ENCODE measurements at regions not wholly inside any gene's neighbourhood (a gene's known extent, or its start where the extent isn't known, plus 50 kb on each side); places are given as distances from the start of the nearest gene placed in this dataset.

DNA sequence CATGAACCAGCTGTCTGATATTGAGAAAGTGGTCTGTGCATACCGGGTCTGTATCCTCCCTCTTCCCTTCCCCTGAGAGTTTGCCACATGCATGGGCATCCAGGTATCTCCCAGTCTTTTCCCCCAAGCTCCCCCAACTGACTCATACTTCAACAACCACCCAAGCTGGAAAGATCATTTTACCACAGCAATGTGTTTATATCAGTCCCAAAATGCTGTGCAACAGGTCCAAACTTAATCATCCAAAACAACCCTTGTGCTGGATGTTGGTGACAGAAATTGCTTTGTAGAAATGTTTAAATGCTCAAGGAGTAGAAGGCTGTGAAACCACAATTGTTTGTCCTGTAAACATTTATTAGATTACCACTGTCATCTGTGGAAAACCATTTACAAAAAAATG lies 286.8 kb upstream of the KLF3 start:
- no peak overlapping the region for H3K4me3 ChIP-seq
- H3K36me3 ChIP-seq: no peaks in the 10 kb centered on the region
- intact Hi-C loops (cut with DNase I; ENCODE audit: low total_unique reads): no loop called here
- peaks cover 0 to 6% (median 0%) of the 10 kb centered on the region in 8 donors for H3K9me3 ChIP-seq
- 79 to 100% (median 100%) methylated on average over 1 of the region's 1 CpG for WGBS, 5 donors
- no peak for DNase-seq
- peaks cover 0 to 2% (median 0%) of the 10 kb centered on the region in 6 donors for H3K4me1 ChIP-seq
- TF ChIP-seq POLR2A (IDR thresholded peaks at IDR 0.05): no peak
- TF ChIP-seq POLR2AphosphoS5 (IDR thresholded peaks at IDR 0.05): no peak
- TF ChIP-seq, protein P1, sequence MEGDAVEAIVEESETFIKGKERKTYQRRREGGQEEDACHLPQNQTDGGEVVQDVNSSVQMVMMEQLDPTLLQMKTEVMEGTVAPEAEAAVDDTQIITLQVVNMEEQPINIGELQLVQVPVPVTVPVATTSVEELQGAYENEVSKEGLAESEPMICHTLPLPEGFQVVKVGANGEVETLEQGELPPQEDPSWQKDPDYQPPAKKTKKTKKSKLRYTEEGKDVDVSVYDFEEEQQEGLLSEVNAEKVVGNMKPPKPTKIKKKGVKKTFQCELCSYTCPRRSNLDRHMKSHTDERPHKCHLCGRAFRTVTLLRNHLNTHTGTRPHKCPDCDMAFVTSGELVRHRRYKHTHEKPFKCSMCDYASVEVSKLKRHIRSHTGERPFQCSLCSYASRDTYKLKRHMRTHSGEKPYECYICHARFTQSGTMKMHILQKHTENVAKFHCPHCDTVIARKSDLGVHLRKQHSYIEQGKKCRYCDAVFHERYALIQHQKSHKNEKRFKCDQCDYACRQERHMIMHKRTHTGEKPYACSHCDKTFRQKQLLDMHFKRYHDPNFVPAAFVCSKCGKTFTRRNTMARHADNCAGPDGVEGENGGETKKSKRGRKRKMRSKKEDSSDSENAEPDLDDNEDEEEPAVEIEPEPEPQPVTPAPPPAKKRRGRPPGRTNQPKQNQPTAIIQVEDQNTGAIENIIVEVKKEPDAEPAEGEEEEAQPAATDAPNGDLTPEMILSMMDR (IDR thresholded peaks at IDR 0.05 in 8 of 11, conservative IDR thresholded peaks at IDR 0.05 in 3 of 11): no peak
- no peak overlapping the region for H3K27ac ChIP-seq
- H3K27me3 ChIP-seq (replicated peaks in 1 of 7): no peaks in the 10 kb centered on the region

DNA sequence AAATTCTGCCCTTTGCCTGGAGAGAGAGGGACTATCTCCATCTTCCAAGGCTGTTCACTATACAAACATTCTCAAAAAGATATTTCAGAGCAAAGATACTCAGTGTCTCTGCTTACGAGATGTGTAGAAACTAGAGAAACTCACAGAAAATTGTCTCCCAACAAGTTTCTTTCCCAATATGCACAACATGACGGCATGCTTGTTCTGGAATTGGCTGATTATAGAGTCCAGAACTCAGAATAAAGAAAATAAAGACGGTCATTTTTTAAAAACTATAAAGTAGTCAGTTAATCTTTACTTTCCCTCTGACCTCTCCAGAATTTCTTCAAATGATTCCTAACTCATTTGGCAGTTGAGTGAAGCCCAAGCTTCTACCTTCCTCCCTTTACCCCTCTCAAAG lies 285.5 kb upstream of the KLF3 start:
- TF ChIP-seq POLR2A (IDR thresholded peaks at IDR 0.05): no peak
- TF ChIP-seq, protein P1 (IDR thresholded peaks at IDR 0.05 in 8 of 11, conservative IDR thresholded peaks at IDR 0.05 in 3 of 11): no peak
- no peak for TF ChIP-seq POLR2AphosphoS5 (IDR thresholded peaks at IDR 0.05)
- no peak overlapping the region for H3K27ac ChIP-seq
- intact Hi-C loops (cut with DNase I; ENCODE audit: low total_unique reads): no loop called here
- H3K36me3 ChIP-seq: no peaks in the 10 kb centered on the region
- no peak for DNase-seq
- no peaks in the 10 kb centered on the region for H3K9me3 ChIP-seq
- peaks cover 0 to 4% (median 0%) of the 10 kb centered on the region in 6 donors for H3K4me1 ChIP-seq
- no peak overlapping the region for H3K4me3 ChIP-seq
- WGBS, 5 donors: 63 to 86% (median 79%) methylated on average over 3 of the region's 3 CpGs
- H3K27me3 ChIP-seq (replicated peaks in 1 of 7): no peaks in the 10 kb centered on the region

DNA sequence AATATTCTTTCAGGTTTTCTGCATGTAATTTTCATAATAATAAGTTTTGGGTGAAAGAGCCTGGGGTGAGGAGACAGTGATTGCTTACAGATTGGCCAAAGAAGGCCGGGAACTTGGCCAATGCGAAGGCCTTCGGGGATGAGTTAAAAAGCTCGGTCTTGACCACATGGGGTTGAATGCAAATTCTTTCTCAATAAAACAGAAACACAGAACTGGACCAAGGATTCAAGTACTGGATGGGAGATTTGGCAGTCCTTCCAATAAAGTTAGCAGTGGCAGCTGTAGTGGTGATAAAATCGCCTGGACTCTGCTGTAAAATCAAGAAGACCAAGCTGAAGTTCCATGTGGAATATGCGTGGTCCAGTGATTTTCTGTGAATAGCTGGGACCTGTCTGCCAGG lies 282.2 kb upstream of the KLF3 start:
- Histone ChIP-seq H3K4me3 (no peak overlapping the region), H3K27ac (no peak overlapping the region), H3K9me3 (no peaks in the 10 kb centered on the region), H3K4me1 (peaks cover 0 to 4% (median 0%) of the 10 kb centered on the region in 6 donors), H3K27me3 (replicated peaks in 1 of 7) (no peaks in the 10 kb centered on the region), H3K36me3 (no peaks in the 10 kb centered on the region)
- no peak for DNase-seq
- TF ChIP-seq POLR2AphosphoS5 (IDR thresholded peaks at IDR 0.05) (no peak), POLR2A (IDR thresholded peaks at IDR 0.05) (no peak)
- TF ChIP-seq, protein P1 (IDR thresholded peaks at IDR 0.05 in 8 of 11, conservative IDR thresholded peaks at IDR 0.05 in 3 of 11): no peak
- WGBS, 5 donors: 81 to 93% (median 85%) methylated on average over 6 of the region's 6 CpGs
- intact Hi-C loops (cut with DNase I; ENCODE audit: low total_unique reads): no loop called here

DNA sequence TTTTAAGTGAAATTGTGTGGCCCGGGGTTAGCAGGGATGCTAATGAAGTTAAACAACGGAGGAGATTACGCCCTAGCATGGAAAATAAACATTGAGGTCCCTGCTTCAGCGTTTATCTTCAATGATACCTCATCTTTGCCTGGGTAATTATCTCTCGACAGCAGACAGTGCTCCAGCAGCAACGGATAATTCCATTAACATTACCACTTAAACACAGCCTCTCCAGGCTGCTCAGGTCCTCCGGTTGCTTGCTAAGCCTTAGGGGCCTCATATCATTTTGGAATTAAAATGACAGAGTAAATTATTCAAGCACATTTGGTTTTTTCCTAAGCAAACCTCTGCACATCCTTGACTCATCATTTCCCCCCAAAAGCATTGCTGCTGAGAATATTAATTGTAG lies 281.5 kb upstream of the KLF3 start:
- TF ChIP-seq, protein P1 (IDR thresholded peaks at IDR 0.05 in 8 of 11, conservative IDR thresholded peaks at IDR 0.05 in 3 of 11): no peak
- no peak for TF ChIP-seq POLR2A (IDR thresholded peaks at IDR 0.05)
- no peak for TF ChIP-seq POLR2AphosphoS5 (IDR thresholded peaks at IDR 0.05)
- Histone ChIP-seq H3K36me3 (no peaks in the 10 kb centered on the region), H3K27me3 (replicated peaks in 1 of 7) (no peaks in the 10 kb centered on the region), H3K4me3 (no peak overlapping the region), H3K27ac (no peak overlapping the region), H3K9me3 (no peaks in the 10 kb centered on the region), H3K4me1 (peaks cover 0 to 4% (median 0%) of the 10 kb centered on the region in 6 donors)
- DNase-seq: no peak
- 84 to 89% (median 87%) methylated on average over 7 of the region's 7 CpGs for WGBS, 5 donors
- intact Hi-C loops (cut with DNase I; ENCODE audit: low total_unique reads): no loop called here

Measured in spleen (tissue), 11 donors.